GM23338 (cell line): ENCODE measurements at regions not wholly inside any gene's neighbourhood (a gene's known extent, or its start where the extent isn't known, plus 50 kb on each side); places are given as distances from the start of the nearest gene placed in this dataset.

Experiments used
- ATAC-seq: fragments of 200-7000 bp; cut with Tn5 transposase; 3 replicates; pipeline ENCODE4 v1.9.1; 2020
- DNase-seq: peaks from one replicate; pipeline ENCODE4 v3.0.0-alpha.2; 2015; ENCODE audit warnings: low spot score
- H2AFZ ChIP-seq: fragments of 200-600 bp; sonication (generic); 2 replicates; pipeline ENCODE4 v1.8.0; 2016; ENCODE audit warnings: antibody characterized with exemption, mild to moderate bottlenecking, moderate library complexity
- H3F3A ChIP-seq: fragments of 200-600 bp; sonication (generic); replicated peaks from 2 replicates; pipeline ENCODE4 v1.8.0; 2017; ENCODE audit warnings: antibody characterized with exemption, mixed run types, low read depth
- H3K27ac ChIP-seq: fragments of 200-600 bp; sonication (generic); 2 replicates; pipeline ENCODE4 v1.6.1; 2016; ENCODE audit warnings: low read depth
- H3K27me3 ChIP-seq: fragments of 200-600 bp; sonication (generic); 2 replicates; pipeline ENCODE4 v1.8.0; 2016; ENCODE audit warnings: mild to moderate bottlenecking, mixed run types, moderate library complexity; ENCODE audit not compliant: insufficient read depth
- H3K36me3 ChIP-seq: fragments of 200-600 bp; sonication (generic); 2 replicates; pipeline ENCODE4 v1.8.0; 2016; ENCODE audit warnings: mild to moderate bottlenecking; ENCODE audit not compliant: insufficient read depth
- H3K4me1 ChIP-seq: fragments of 200-600 bp; sonication (generic); 2 replicates; pipeline ENCODE4 v1.8.0; 2016; ENCODE audit warnings: mild to moderate bottlenecking, moderate library complexity; ENCODE audit not compliant: insufficient read depth
- H3K4me2 ChIP-seq: fragments of 200-600 bp; sonication (generic); 2 replicates; pipeline ENCODE4 v1.7.1; 2017; ENCODE audit warnings: mixed run types
- H3K4me3 ChIP-seq: fragments of 200-600 bp; sonication (generic); 2 replicates; pipeline ENCODE4 v1.6.1; 2016; ENCODE audit warnings: mixed run types
- H3K79me2 ChIP-seq: fragments of 200-600 bp; sonication (generic); replicated peaks from 2 replicates; pipeline ENCODE4 v1.8.0; 2017; ENCODE audit warnings: mild to moderate bottlenecking; ENCODE audit not compliant: insufficient read depth
- H3K9me2 ChIP-seq: fragments of 200-600 bp; sonication (generic); 2 replicates; pipeline ENCODE4 v1.8.0; 2017; ENCODE audit not compliant: insufficient read depth
- H4K20me1 ChIP-seq: fragments of 200-600 bp; sonication (generic); replicated peaks from 2 replicates; pipeline ENCODE4 v1.8.0; 2017; ENCODE audit warnings: mild to moderate bottlenecking; ENCODE audit not compliant: insufficient read depth
- H3K27ac Mint-ChIP-seq: 2 replicates; pipeline ENCODE4 v1.8.0; 2020; ENCODE audit warnings: inconsistent platforms, mild to moderate bottlenecking, moderate library complexity, mixed read lengths
- H3K27me3 Mint-ChIP-seq: 3 replicates; pipeline ENCODE4 v1.8.0; 2022; ENCODE audit warnings: low read depth, mild to moderate bottlenecking, moderate library complexity, mixed read lengths, inconsistent platforms; ENCODE audit not compliant: insufficient read depth, poor library complexity
- H3K36me3 Mint-ChIP-seq: 3 replicates; pipeline ENCODE4 v1.8.0; 2021; ENCODE audit warnings: low read depth, mild to moderate bottlenecking, inconsistent platforms, moderate library complexity, mixed read lengths
- H3K4me1 Mint-ChIP-seq: 3 replicates; pipeline ENCODE4 v1.8.0; 2020; ENCODE audit warnings: mild to moderate bottlenecking, inconsistent platforms, mixed read lengths
- H3K4me3 Mint-ChIP-seq: 3 replicates; pipeline ENCODE4 v1.8.0; 2021; ENCODE audit warnings: moderate library complexity, mild to moderate bottlenecking, inconsistent platforms, mixed read lengths
- H3K9me3 Mint-ChIP-seq: 3 replicates; pipeline ENCODE4 v1.8.0; 2020; ENCODE audit warnings: moderate library complexity, mild to moderate bottlenecking, inconsistent platforms, mixed read lengths
- JUNB ChIP-seq: IDR thresholded peaks from one replicate; pipeline ENCODE4 v1.6.1; 2016; ENCODE audit warnings: antibody characterized with exemption; ENCODE audit not compliant: unreplicated experiment
- REST ChIP-seq: IDR thresholded peaks from one replicate; pipeline ENCODE4 v1.6.1; 2018; ENCODE audit warnings: antibody characterized with exemption; ENCODE audit not compliant: unreplicated experiment
- ZNF114 ChIP-seq: fragments of 250-450 bp; sonication (Bioruptor Pico); IDR thresholded peaks from 2 replicates; pipeline ENCODE4 v1.5.0; 2020; ENCODE audit warnings: mild to moderate bottlenecking, moderate library complexity
- ZNF331 ChIP-seq: fragments of 250-450 bp; sonication (Bioruptor Pico); IDR thresholded peaks from 2 replicates; pipeline ENCODE4 v1.5.0; 2020; ENCODE audit warnings: low read depth, mild to moderate bottlenecking, moderate library complexity
- ZNF462 ChIP-seq: fragments of 250-450 bp; sonication (Bioruptor Pico); IDR thresholded peaks from 2 replicates; pipeline ENCODE4 v1.5.0; 2020; ENCODE audit warnings: mild to moderate bottlenecking, moderate library complexity

DNA sequence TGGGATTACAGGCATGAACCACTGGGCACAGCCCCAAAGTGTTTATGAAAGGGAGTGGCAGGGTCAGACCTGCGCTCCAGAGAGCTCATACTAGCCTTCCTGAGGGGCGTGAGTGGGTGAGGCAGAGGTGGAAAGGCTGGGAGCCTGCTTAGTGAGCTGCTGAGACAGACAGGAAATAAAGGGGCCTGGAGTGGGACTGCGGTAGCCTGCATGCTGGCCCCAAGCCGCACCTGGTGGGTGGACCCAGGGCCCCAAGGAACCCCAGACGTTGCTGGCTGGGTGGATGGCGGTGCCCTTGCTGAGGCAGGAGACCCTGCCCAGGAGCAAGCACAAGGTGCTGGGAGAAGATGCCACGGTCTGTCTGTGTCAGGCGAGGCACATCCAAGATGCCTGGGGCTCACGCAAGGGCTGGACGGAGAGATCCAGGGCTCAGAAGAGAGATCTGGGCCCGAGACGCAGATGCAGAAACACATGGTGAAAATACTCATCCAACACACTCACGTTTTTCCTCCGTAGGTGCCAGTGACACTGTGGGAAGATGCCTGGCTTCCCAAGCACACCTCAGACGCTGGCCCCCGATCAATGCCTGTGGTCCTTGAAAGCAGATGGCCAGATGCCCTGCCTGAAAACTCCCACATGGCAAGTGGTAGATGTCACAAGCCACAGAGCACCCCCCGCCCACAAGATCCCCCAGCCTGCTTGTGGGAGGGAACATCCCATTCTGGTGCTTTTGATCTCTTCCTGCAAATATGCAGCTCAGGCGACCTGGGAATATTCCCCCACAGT lies 151.1 kb downstream of the GLI2 start:
- Histone ChIP-seq H4K20me1 (peaks cover 58% of the 10 kb centered on the region), H2AFZ (no peak overlapping the region), H3K36me3 (no peaks in the 10 kb centered on the region), H3K79me2 (peaks cover 88% of the 10 kb centered on the region), H3F3A (no peaks in the 10 kb centered on the region), H3K4me1 (peaks cover 7% of the 10 kb centered on the region), H3K27me3 (no peaks in the 10 kb centered on the region), H3K9me2 (no peaks in the 10 kb centered on the region), H3K27ac (no peak overlapping the region), H3K4me3 (no peak overlapping the region), H3K4me2 (no peak overlapping the region)
- Mint-ChIP-seq H3K9me3 (no peaks in the 10 kb centered on the region; the same call in 2 of the 3 replicates), H3K4me3 (no peak overlapping the region), H3K27me3 (peaks cover 12% of the 10 kb centered on the region), H3K36me3 (peaks cover 2% of the 10 kb centered on the region; the same call in 1 of the 3 replicates), H3K27ac (no peak overlapping the region; the same call in 1 of the 2 replicates), H3K4me1 (peaks cover 59% of the 10 kb centered on the region)
- no peak; the same call in 2 of the 3 replicates for ATAC-seq
- no peak for TF ChIP-seq ZNF114 (CRISPR knock-in tag)
- TF ChIP-seq JUNB: no peak
- no peak for TF ChIP-seq ZNF462 (CRISPR knock-in tag)
- TF ChIP-seq ZNF331 (CRISPR knock-in tag): no peak
- TF ChIP-seq REST: no peak
- no peak for DNase-seq
